Liver (tissue), 8 donors: ENCODE measurements at regions not wholly inside any gene's neighbourhood (a gene's known extent, or its start where the extent isn't known, plus 50 kb on each side); places are given as distances from the start of the nearest gene placed in this dataset.

Source experiments
- DNase-seq: peaks from one replicate; pipeline ENCODE4 v3.0.0-alpha.2; 2017; ENCODE audit warnings: low spot score
- H3K27ac ChIP-seq, 2 donors: one replicate each; pipeline ENCODE4 v1.7.0; 2013; ENCODE audit warnings: inconsistent platforms in 2 of 2, low read length in 2 of 2, control low read depth in 1 of 2, low read depth in 1 of 2, mild to moderate bottlenecking in 1 of 2
- H3K27me3 ChIP-seq, 4 donors: one replicate each; pipeline versions ENCODE4 v1.6.1 to v1.7.0; 2013; ENCODE audit warnings: low read length in 3 of 4, inconsistent platforms in 1 of 4, mild to moderate bottlenecking in 1 of 4, moderate library complexity in 1 of 4; ENCODE audit not compliant: control insufficient read depth in 4 of 4, insufficient read depth in 4 of 4
- H3K36me3 ChIP-seq, 4 donors: one replicate each; pipeline versions ENCODE4 v1.6.1 to v1.7.0; 2013; ENCODE audit warnings: low read length in 3 of 4, mild to moderate bottlenecking in 3 of 4, low read depth in 1 of 4, moderate library complexity in 1 of 4; ENCODE audit not compliant: control insufficient read depth in 4 of 4, insufficient read depth in 3 of 4
- H3K4me1 ChIP-seq, 4 donors: one replicate each; pipeline versions ENCODE4 v1.6.1 to v1.7.0; 2013; ENCODE audit warnings: low read length in 3 of 4, mild to moderate bottlenecking in 3 of 4, moderate library complexity in 1 of 4; ENCODE audit not compliant: control insufficient read depth in 4 of 4, insufficient read depth in 4 of 4
- H3K4me3 ChIP-seq, 3 donors: one replicate each; pipeline versions ENCODE4 v1.6.1 to v1.7.0; 2013; ENCODE audit warnings: low read length in 3 of 3, control low read depth in 1 of 3, low read depth in 1 of 3, mild to moderate bottlenecking in 1 of 3
- H3K9ac ChIP-seq, 2 donors: one replicate each; pipeline ENCODE4 v1.7.0; 2013; ENCODE audit warnings: low read length in 2 of 2, mild to moderate bottlenecking in 2 of 2, moderate library complexity in 2 of 2, control low read depth in 1 of 2, low read depth in 1 of 2
- H3K9me3 ChIP-seq, 4 donors: one replicate each; pipeline versions ENCODE4 v1.6.1 to v1.7.0; 2013; ENCODE audit warnings: low read length in 3 of 4; ENCODE audit not compliant: control insufficient read depth in 4 of 4
- EGR1 ChIP-seq, 2 donors: IDR thresholded peaks; 2 replicates each; pipeline ENCODE4 v1.6.1; 2016 to 2018; ENCODE audit warnings: antibody characterized with exemption in 2 of 2, low read depth in 2 of 2
- FOXA1 ChIP-seq: IDR thresholded peaks from 2 replicates; pipeline ENCODE4 v1.6.1; 2016; ENCODE audit warnings: antibody characterized with exemption
- FOXA2 ChIP-seq: IDR thresholded peaks from 2 replicates; pipeline ENCODE4 v1.6.1; 2016; ENCODE audit warnings: antibody characterized with exemption
- GABPA ChIP-seq, 2 donors: IDR thresholded peaks in 1 of 2; conservative IDR thresholded peaks in 1 of 2; 2 replicates each; pipeline ENCODE4 v1.6.1; 2016; ENCODE audit warnings: antibody characterized with exemption in 2 of 2, mild to moderate bottlenecking in 1 of 2, moderate library complexity in 1 of 2
- HNF4A ChIP-seq, 2 donors: conservative IDR thresholded peaks; 2 replicates each; pipeline ENCODE4 v1.6.1; 2016; ENCODE audit warnings: antibody characterized with exemption in 2 of 2, mild to moderate bottlenecking in 2 of 2
- HNF4G ChIP-seq: IDR thresholded peaks from 2 replicates; pipeline ENCODE4 v1.6.1; 2016; ENCODE audit warnings: antibody characterized with exemption
- JUND ChIP-seq, 2 donors: IDR thresholded peaks; 2 replicates each; pipeline ENCODE4 v1.6.1; 2016; ENCODE audit warnings: antibody characterized with exemption in 2 of 2
- NR2F2 ChIP-seq: IDR thresholded peaks from 2 replicates; pipeline ENCODE4 v1.6.1; 2016; ENCODE audit warnings: antibody characterized with exemption
- RAD21 ChIP-seq, 2 donors: IDR thresholded peaks; 2 replicates each; pipeline ENCODE4 v1.6.1; 2016; ENCODE audit warnings: antibody characterized with exemption in 2 of 2, mild to moderate bottlenecking in 2 of 2
- RXRA ChIP-seq, 2 donors: IDR thresholded peaks; 2 replicates each; pipeline ENCODE4 v1.6.1; 2017 to 2018; ENCODE audit warnings: antibody characterized with exemption in 2 of 2, mild to moderate bottlenecking in 1 of 2
- SP1 ChIP-seq: IDR thresholded peaks from 2 replicates; pipeline ENCODE4 v1.6.1; 2018; ENCODE audit warnings: antibody characterized with exemption, mild to moderate bottlenecking
- TAF1 ChIP-seq: conservative IDR thresholded peaks from 2 replicates; pipeline ENCODE4 v1.6.1; 2016; ENCODE audit warnings: antibody characterized with exemption, mild to moderate bottlenecking
- YY1 ChIP-seq: IDR thresholded peaks from 2 replicates; pipeline ENCODE4 v1.6.1; 2016; ENCODE audit warnings: antibody characterized with exemption, mild to moderate bottlenecking
- WGBS: extraction: QIAGEN DNeasy Blood & Tissue Kit; methylation state at CpG from one replicate; pipeline ENCODE4 v1.1.7; 2013; 5-methylcytosine and 5-hydroxymethylcytosine counted together
- TF ChIP-seq, protein P1 (sequence below): fragments of 150-350 bp; IDR thresholded peaks from 2 replicates; pipeline ENCODE4 v1.5.1; 2017; ENCODE audit warnings: improper control_type of control experiment, low read depth, low read length; ENCODE audit not compliant: missing input control
- TF ChIP-seq, protein P2 (sequence below): IDR thresholded peaks from 2 replicates; pipeline ENCODE4 v1.6.1; 2016; ENCODE audit warnings: antibody characterized with exemption
- TF ChIP-seq, protein P3 (sequence below): IDR thresholded peaks from 2 replicates; pipeline ENCODE4 v1.6.1; 2016; ENCODE audit warnings: antibody characterized with exemption
- TF ChIP-seq, protein P4 (sequence below): IDR thresholded peaks from 2 replicates; pipeline ENCODE4 v1.6.1; 2016; ENCODE audit warnings: antibody characterized with exemption, mild to moderate bottlenecking
- TF ChIP-seq, protein P5 (sequence below): IDR thresholded peaks from 2 replicates; pipeline ENCODE4 v1.6.1; 2016; ENCODE audit warnings: antibody characterized with exemption
- donor health status: healthy.
- donor health status: healthy.
- donor health status: healthy.
- donor health status: healthy.
- donor health status: healthy.

DNA sequence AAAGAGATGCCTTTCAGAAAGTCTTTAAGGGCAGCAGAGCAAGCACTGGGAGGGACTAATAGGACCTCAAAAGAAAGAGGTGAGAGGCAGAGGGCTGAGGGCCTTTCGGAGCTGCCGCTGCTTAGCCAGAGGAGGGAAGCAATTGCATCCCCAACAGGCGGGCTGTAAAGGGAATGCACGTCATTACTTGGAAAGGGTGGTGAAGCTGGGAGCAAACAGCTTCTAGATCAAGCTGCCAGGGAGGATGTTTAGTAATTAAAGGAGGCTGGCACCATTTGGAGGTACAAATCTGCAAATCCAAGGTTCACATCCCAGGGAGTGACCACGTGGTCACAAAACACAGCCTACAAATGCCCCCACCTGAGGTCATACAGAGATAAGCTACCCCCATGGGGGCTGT is 429.0 kb upstream of the RBFOX1 start:
- no peak for DNase-seq
- TF ChIP-seq HNF4A (conservative IDR thresholded peaks at IDR 0.05) (no peak), YY1 (no peak), JUND (IDR thresholded peaks at IDR 0.05) (no peak), RAD21 (IDR thresholded peaks at IDR 0.05) (no peak), RXRA (IDR thresholded peaks at IDR 0.05) (no peak), GABPA (IDR thresholded peaks at IDR 0.05 in 1 of 2, conservative IDR thresholded peaks at IDR 0.05 in 1 of 2) (no peak), SP1 (no peak), NR2F2 (no peak), EGR1 (IDR thresholded peaks at IDR 0.05; ENCODE audit: low read depth in 2 of 2) (no peak), HNF4G (no peak), FOXA2 (no peak), FOXA1 (no peak), TAF1 (no peak)
- TF ChIP-seq, protein P1, sequence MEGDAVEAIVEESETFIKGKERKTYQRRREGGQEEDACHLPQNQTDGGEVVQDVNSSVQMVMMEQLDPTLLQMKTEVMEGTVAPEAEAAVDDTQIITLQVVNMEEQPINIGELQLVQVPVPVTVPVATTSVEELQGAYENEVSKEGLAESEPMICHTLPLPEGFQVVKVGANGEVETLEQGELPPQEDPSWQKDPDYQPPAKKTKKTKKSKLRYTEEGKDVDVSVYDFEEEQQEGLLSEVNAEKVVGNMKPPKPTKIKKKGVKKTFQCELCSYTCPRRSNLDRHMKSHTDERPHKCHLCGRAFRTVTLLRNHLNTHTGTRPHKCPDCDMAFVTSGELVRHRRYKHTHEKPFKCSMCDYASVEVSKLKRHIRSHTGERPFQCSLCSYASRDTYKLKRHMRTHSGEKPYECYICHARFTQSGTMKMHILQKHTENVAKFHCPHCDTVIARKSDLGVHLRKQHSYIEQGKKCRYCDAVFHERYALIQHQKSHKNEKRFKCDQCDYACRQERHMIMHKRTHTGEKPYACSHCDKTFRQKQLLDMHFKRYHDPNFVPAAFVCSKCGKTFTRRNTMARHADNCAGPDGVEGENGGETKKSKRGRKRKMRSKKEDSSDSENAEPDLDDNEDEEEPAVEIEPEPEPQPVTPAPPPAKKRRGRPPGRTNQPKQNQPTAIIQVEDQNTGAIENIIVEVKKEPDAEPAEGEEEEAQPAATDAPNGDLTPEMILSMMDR, result no peak
- TF ChIP-seq, protein P2, sequence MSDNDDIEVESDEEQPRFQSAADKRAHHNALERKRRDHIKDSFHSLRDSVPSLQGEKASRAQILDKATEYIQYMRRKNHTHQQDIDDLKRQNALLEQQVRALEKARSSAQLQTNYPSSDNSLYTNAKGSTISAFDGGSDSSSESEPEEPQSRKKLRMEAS, result no peak
- TF ChIP-seq, protein P3, sequence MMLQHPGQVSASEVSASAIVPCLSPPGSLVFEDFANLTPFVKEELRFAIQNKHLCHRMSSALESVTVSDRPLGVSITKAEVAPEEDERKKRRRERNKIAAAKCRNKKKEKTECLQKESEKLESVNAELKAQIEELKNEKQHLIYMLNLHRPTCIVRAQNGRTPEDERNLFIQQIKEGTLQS, result no peak
- TF ChIP-seq, protein P4, sequence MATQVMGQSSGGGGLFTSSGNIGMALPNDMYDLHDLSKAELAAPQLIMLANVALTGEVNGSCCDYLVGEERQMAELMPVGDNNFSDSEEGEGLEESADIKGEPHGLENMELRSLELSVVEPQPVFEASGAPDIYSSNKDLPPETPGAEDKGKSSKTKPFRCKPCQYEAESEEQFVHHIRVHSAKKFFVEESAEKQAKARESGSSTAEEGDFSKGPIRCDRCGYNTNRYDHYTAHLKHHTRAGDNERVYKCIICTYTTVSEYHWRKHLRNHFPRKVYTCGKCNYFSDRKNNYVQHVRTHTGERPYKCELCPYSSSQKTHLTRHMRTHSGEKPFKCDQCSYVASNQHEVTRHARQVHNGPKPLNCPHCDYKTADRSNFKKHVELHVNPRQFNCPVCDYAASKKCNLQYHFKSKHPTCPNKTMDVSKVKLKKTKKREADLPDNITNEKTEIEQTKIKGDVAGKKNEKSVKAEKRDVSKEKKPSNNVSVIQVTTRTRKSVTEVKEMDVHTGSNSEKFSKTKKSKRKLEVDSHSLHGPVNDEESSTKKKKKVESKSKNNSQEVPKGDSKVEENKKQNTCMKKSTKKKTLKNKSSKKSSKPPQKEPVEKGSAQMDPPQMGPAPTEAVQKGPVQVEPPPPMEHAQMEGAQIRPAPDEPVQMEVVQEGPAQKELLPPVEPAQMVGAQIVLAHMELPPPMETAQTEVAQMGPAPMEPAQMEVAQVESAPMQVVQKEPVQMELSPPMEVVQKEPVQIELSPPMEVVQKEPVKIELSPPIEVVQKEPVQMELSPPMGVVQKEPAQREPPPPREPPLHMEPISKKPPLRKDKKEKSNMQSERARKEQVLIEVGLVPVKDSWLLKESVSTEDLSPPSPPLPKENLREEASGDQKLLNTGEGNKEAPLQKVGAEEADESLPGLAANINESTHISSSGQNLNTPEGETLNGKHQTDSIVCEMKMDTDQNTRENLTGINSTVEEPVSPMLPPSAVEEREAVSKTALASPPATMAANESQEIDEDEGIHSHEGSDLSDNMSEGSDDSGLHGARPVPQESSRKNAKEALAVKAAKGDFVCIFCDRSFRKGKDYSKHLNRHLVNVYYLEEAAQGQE, result no peak
- TF ChIP-seq, protein P5, sequence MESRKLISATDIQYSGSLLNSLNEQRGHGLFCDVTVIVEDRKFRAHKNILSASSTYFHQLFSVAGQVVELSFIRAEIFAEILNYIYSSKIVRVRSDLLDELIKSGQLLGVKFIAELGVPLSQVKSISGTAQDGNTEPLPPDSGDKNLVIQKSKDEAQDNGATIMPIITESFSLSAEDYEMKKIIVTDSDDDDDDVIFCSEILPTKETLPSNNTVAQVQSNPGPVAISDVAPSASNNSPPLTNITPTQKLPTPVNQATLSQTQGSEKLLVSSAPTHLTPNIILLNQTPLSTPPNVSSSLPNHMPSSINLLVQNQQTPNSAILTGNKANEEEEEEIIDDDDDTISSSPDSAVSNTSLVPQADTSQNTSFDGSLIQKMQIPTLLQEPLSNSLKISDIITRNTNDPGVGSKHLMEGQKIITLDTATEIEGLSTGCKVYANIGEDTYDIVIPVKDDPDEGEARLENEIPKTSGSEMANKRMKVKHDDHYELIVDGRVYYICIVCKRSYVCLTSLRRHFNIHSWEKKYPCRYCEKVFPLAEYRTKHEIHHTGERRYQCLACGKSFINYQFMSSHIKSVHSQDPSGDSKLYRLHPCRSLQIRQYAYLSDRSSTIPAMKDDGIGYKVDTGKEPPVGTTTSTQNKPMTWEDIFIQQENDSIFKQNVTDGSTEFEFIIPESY, result no peak
- Histone ChIP-seq H3K9me3 (no peaks in the 10 kb centered on the region), H3K36me3 (no peaks in the 10 kb centered on the region), H3K27me3 (no peaks in the 10 kb centered on the region), H3K4me3 (no peak overlapping the region), H3K4me1 (no peaks in the 10 kb centered on the region), H3K27ac (no peak overlapping the region), H3K9ac (no peak overlapping the region)
- 59% methylated on average over 5 of the region's 5 CpGs for whole genome bisulfite sequencing
